HL-60 (cell line): ENCODE measurements at regions not wholly inside any gene's neighbourhood (a gene's known extent, or its start where the extent isn't known, plus 50 kb on each side); places are given as distances from the start of the nearest gene placed in this dataset.

ENCODE experiments used
- DNase-seq, 2 experiments: peaks; one replicate each; pipeline ENCODE4 v3.0.0-alpha.2; 2010 to 2020; ENCODE audit warnings: low read depth in 1 of 2, low spot score in 1 of 2
- H3K27ac ChIP-seq: fragments of 250-450 bp; sonication (Bioruptor Pico); replicated peaks from 2 replicates; pipeline ENCODE4 v1.5.1; 2020; ENCODE audit warnings: mild to moderate bottlenecking, moderate library complexity
- H3K27me3 ChIP-seq: fragments of 250-450 bp; sonication (Bioruptor Pico); 2 replicates; pipeline ENCODE4 v1.5.1; 2021; ENCODE audit warnings: mild to moderate bottlenecking, moderate library complexity; ENCODE audit not compliant: insufficient read depth, poor library complexity, severe bottlenecking
- H3K4me3 ChIP-seq: replicated peaks from 2 replicates; pipeline ENCODE4 v1.5.1; 2011; ENCODE audit warnings: mild to moderate bottlenecking, control low read depth, low read length; ENCODE audit not compliant: insufficient read depth
- CTCF ChIP-seq: IDR thresholded peaks from one replicate; pipeline ENCODE4 v1.5.1; 2011; ENCODE audit warnings: low read length, control low read depth, inconsistent platforms; ENCODE audit not compliant: insufficient read depth
- GABPA ChIP-seq: IDR thresholded peaks from 2 replicates; pipeline ENCODE4 v1.6.1; 2012; ENCODE audit warnings: low read depth
- POLR2AphosphoS5 ChIP-seq: IDR thresholded peaks from 2 replicates; pipeline ENCODE4 v1.6.1; 2012; ENCODE audit warnings: low read depth
- REST ChIP-seq: IDR thresholded peaks from 2 replicates; pipeline ENCODE4 v1.6.1; 2012; ENCODE audit warnings: low read depth; ENCODE audit not compliant: insufficient replicate concordance
- SPI1 ChIP-seq: IDR thresholded peaks from 2 replicates; pipeline ENCODE4 v1.6.1; 2012; ENCODE audit warnings: low read depth, mild to moderate bottlenecking, borderline replicate concordance

- H3K27me3 ChIP-seq: no peaks in the 10 kb centered on the region
- DNase-seq: no peak
- no peak for TF ChIP-seq CTCF
- TF ChIP-seq SPI1: no peak
- TF ChIP-seq POLR2AphosphoS5: no peak
- no peak for TF ChIP-seq GABPA
- no peak overlapping the region for H3K27ac ChIP-seq
- H3K4me3 ChIP-seq: no peak overlapping the region
Measured at GRCh38 chr15:38631119-38632075, 66.8 kb upstream of the RASGRP1 start.

GRCh38 chr15:38635170-38635569 is 70.6 kb upstream of the RASGRP1 start:
- no peak overlapping the region for H3K27ac ChIP-seq
- H3K4me3 ChIP-seq: no peak overlapping the region
- TF ChIP-seq CTCF (no peak), POLR2AphosphoS5 (no peak), SPI1 (no peak), REST (no peak), GABPA (no peak)
- no peak for DNase-seq
- H3K27me3 ChIP-seq: no peaks in the 10 kb centered on the region

- no peak overlapping the region for H3K4me3 ChIP-seq
- no peaks in the 10 kb centered on the region for H3K27me3 ChIP-seq
- no peak overlapping the region for H3K27ac ChIP-seq
- no peak for TF ChIP-seq SPI1
- TF ChIP-seq REST: no peak
- TF ChIP-seq POLR2AphosphoS5: no peak
- TF ChIP-seq GABPA: no peak
- no peak for TF ChIP-seq CTCF
- no peak for DNase-seq
Measured at GRCh38 chr15:38636597-38636996, 72.0 kb upstream of the RASGRP1 start.
